Pons (tissue), 1 donor: ENCODE measurements at regions not wholly inside any gene's neighbourhood (a gene's known extent, or its start where the extent isn't known, plus 50 kb on each side); places are given as distances from the start of the nearest gene placed in this dataset.
A peak's percentile ranks its signal among the peaks of the same experiment; 100 is the strongest.

Source experiments
- DNase-seq: peaks from one replicate; pipeline ENCODE4 v3.0.0-alpha.2; 2016; ENCODE audit warnings: low spot score

GRCh38 chr6:62670490-62671223 lies 384.6 kb upstream of the KHDRBS2 start:
- DNase-seq = no peak

DNA sequence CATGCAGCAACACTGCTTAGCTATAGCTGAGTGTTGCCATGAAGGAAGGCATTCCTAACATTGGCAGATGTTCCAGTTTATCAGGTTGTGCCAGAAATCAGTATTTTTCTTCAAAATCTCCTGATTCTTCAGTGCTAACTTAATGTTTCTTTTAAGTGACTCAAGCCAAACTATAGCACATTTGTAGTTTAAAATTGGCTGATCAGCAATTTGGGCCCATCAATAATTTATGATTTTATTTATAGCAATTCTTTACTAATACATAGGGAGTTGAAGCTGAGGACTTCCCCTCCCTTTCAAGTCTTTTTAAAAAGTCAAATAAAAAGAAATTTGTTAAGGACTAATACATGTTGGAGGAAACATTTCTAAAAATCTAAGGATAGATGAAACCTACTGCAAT lies 383.8 kb upstream of the KHDRBS2 start:
- DNase-seq = no peak

DNA sequence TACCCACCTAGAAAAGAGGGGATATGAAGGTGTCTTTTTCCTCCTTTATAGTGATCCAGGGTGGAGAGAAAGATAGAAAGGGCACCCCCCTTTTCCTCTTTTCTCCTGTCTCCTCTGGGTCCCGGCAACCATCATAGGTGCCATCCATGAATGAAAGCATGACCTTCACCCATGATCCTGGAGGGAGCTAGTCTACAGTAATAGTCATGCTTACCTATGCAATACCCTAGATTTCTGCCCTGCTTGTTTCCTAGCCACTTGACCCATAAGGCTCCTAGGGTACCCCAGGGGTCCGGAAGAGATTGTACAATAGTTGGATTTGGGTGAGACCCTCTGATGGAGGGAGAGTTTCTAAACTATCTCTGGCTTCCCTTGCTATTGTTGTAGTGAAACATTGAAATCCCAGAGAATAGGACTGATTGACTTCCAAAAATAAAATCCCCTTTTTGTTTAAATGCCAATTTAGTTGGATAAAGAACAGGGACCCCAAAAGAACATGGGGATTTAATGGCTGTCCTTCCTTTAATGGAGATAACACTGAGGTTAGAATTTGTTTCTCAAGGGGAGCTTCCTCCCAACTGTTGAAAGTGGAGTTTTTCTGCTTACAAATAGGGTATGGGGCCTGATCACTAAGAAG lies 366.8 kb upstream of the KHDRBS2 start:
- no peak for DNase-seq

- no peak for DNase-seq
These were observed 359.2 kb upstream of the KHDRBS2 start for GRCh38 chr6:62645274-62645673.

DNA sequence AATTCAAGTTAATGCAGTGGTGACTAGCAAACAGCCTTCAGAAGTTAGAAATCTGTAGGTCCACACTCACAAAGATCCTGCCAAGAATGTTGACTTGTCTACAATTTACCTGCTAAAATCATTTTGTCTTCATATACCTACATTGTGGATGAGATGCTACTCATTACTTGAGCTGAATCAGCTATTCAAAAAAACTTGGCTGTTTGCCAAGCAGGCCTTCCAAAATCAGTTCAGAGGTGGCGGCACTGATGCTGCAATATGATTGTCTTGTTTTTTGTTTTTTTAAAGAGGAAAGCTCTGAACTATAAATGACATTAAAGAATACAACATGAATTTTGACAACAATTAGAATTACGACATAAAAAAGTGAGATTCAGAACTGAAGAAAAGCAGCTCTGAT lies 354.7 kb upstream of the KHDRBS2 start:
- peak; percentile 18 for DNase-seq

GRCh38 chr6:62626661-62627060 lies 340.6 kb upstream of the KHDRBS2 start:
- no peak for DNase-seq

DNA sequence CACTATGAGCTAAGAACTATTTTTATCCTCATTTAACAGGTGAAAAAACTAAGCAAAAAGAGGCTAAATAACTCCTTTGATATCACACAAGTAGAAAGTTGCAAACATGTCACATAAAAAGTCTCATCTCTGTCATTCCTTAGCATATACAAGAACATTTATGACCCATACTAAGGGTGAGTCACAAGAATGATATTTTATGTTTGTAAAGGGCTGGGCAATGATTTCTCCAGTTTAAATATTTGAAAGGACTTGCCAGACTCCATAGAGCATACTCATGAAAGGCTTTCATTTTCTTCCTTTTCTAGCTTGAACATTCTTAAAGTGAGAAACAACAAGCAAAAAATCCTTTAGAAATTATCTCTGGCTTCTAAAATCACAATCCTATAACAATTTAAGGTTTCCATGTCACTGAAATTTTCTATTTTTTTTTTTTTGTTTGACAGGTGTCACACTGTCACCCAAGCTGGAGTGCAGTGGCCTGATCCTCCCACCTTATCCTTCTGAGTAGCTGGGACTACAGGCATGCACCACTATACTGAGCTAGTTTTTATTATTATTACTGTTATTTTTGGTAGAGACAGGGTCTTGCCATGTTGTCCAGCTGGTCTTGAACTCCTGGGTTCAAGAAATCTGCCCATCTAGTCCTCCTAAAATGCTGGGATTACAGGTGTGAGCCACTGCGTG lies 338.0 kb upstream of the KHDRBS2 start:
- DNase-seq = no peak

DNA sequence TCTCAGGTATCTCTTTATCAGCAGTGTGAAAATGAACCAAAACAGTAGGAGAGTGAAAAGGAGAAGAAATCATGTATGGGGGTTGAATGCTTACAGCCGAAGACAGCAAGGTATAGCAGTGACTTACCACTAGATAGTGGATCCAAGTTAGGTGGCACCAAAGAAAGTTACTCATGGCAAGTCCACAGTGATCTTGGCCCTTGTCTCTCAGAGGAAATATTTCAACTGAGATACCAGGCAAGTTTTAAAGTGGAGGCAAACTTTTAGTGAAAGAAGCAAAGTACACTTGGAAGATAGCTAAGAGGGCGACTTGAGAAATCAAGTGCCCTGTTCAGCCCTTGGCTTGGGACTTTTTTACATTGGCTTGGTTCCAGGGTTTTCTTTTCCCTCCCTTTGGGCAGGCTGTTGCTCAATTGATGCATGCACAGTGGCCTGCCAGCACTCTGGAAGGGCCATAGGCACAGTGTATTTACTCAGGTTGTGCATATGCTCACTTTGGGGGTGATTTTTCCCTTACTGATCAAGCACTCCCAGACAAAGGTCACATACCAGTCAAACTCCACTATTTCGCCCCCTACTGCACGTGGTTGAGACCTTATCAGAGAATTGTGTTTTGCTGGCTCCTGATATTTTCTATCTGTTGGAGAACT lies 329.5 kb upstream of the KHDRBS2 start:
- no peak for DNase-seq

DNA sequence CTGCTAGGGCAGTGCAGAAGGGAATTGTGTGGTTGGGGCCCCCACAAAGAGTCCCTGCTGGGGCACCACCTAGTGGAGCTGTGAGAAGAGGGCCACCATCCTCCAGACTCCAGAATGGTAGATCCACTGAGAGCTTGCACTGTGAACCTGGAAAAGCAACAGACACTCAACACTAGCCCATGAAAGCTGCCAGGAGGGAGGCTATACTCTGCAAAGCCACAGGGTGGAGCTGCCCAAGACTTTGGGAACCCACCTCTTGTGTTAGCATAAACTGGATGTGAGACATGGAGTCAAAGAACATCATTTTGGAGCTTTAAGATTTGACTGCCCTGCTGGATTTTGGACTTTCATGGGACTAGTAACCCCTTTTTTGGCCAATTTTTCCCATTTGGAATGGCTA lies 328.4 kb upstream of the KHDRBS2 start:
- DNase-seq = no peak

GRCh38 chr6:62613928-62614327 lies 327.9 kb upstream of the KHDRBS2 start:
- no peak for DNase-seq

DNA sequence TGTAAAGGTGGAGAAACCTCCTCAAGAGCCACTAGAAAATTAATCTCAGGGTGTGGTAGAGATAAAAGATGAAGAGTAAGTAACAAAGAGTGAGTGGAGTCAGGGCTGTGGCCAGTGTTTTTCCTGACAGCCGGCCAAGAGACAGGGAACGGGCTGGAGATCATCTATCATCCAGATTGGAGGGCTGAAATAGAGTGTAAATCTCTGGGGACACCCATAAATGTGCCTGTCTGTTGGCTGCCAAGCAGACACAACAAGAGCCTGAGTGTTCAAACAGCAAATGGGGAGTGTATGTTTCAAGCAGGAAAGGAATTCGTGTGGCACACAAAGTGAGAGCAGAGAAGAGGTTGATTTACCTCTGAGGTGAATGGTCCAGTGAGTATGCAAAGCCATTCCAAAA lies 326.4 kb upstream of the KHDRBS2 start:
- no peak for DNase-seq

GRCh38 chr6:62570372-62570771 lies 284.3 kb upstream of the KHDRBS2 start:
- no peak for DNase-seq

GRCh38 chr6:62541502-62541901 lies 255.5 kb upstream of the KHDRBS2 start:
- DNase-seq = no peak

DNA sequence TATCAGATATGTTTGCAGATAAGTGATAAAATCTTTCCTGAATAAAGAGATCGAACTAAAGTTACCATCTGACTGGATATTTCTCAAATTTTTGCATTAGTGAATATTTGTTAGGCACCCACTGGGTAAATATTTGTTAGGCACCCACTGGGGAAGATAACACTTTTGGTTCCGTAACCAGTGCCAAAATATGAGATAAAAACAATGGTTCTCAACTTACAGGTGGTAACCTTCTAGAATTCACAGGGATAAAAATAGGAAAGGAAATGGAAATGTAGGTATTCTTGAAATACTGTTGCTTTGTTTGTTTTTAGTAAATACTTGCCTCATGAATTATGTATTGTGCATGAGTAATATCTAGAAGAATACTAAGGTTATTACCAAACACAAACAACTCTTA lies 245.0 kb upstream of the KHDRBS2 start:
- no peak for DNase-seq

DNA sequence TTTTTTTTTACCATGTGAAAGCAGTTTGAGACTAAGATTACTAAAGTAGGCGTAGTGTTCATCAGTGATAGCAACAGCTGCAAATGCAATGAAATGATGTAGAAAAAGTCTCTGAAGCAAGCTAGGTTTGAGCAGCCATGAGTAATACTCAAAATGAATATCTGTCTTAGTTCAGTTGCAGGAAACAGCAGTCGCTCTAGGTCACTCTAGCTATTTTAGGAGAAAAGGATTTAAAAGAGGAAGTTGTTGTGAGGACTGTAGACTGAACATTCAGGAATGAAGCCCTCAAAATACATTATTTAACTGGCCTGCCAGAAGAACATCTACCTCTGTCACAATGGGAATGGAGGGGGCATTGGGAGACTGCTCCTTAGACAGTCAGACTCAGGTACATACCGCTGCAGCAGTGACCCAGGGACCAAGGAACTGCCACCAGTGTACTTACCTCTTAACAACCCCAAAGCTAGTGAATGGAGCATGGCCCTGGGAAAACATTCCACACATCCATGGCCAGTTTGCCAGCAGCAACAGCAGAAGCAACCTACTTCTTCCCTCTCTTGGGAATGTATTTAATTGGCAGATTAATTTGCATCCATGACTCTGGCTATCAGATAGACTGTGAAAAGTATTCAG lies 243.0 kb upstream of the KHDRBS2 start:
- DNase-seq = no peak

- DNase-seq = no peak
These were observed 237.6 kb upstream of the KHDRBS2 start for GRCh38 chr6:62523630-62524029.

DNA sequence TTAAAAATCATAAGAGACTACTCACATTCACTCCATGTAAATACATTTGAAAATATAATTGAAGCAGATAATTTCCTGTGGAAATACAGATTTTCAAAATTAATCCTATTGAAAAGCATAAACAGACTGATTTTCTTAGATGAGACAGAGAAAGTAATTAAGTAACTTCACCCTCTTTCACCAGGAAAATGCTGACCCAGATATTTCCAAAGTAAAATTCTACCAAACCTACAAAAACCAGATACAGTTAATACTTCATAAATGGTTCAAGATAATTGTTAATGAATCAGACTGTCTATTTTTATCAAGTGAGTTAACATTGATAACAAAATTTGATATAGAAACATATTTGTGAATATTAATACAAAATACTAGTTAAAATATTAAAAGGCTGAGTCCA lies 233.5 kb upstream of the KHDRBS2 start:
- no peak for DNase-seq

- DNase-seq = no peak
These were observed 230.5 kb upstream of the KHDRBS2 start for GRCh38 chr6:62516291-62517141.

DNA sequence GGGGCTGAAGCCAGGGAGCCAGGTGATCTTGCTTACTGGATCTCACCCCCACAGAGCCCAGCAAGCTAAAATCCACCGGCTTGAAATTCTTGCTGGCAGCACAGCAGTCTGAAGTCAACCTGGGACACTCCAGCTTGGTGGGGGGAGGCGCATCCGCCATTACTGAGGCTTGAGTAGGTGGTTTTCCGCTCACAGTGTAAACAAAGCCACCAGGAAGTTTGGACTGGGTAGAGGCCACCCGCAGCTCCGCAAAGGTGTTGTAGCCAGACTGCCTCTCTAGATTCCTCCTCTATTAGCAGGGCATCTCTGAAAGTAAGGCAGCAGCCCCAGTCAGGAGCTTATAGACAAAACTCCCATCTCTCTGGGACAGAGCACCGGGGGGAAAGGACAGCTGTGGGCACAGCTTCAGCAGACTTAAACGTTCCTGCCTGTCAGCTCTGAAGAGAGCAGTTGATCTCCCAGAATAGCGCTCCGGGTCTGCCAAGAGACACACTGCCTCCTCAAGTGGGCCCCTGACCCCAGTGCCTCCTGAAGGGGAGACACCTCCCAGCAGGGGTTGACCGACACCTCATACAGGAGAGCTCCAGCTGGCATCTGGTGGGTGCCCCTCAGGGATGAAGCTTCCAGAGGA lies 206.3 kb upstream of the KHDRBS2 start:
- no peak for DNase-seq

- no peak for DNase-seq
These were observed 194.5 kb upstream of the KHDRBS2 start for GRCh38 chr6:62480544-62480943.

GRCh38 chr6:62479697-62480220 lies 193.7 kb upstream of the KHDRBS2 start:
- DNase-seq = no peak
